ENCODE measurements at regions not wholly inside any gene's neighbourhood (a gene's known extent, or its start where the extent isn't known, plus 50 kb on each side); places are given as distances from the start of the nearest gene placed in this dataset.

GRCh38 chr12:125458552-125459268 lies 393.5 kb downstream of the AACS start:
- no peak for TF ChIP-seq POLR2AphosphoS5 (IDR thresholded peaks at IDR 0.05)
- TF ChIP-seq CTCF (IDR thresholded peaks at IDR 0.05 in 8 of 11, conservative IDR thresholded peaks at IDR 0.05 in 3 of 11) = no peak
- TF ChIP-seq POLR2A (IDR thresholded peaks at IDR 0.05) = no peak
